Naive thymus-derived CD4-positive, alpha-beta T cell (primary cell): ENCODE measurements at regions not wholly inside any gene's neighbourhood (a gene's known extent, or its start where the extent isn't known, plus 50 kb on each side); places are given as distances from the start of the nearest gene placed in this dataset.
A peak's percentile ranks its signal among the peaks of the same experiment; 100 is the strongest.

ENCODE experiments used
- ATAC-seq: fragments of 150-1000 bp; cut with Tn5 transposase; 2 replicates; pipeline ENCODE4 v1.10.0; 2021; ENCODE audit warnings: mild to moderate bottlenecking, moderate library complexity
- CTCF ChIA-PET: fragments of 350-600 bp; sonication (Branson Sonifier 250); formaldehyde crosslinking; loops from one replicate; lab custom pipeline; 2021; ENCODE audit warnings: antibody characterized with exemption; lab: Charles Lee
- POLR2A ChIA-PET: fragments of 350-600 bp; sonication (Branson Sonifier 250); formaldehyde crosslinking; loops from one replicate; lab custom pipeline; 2021; ENCODE audit warnings: antibody characterized with exemption, inconsistent platforms; lab: Charles Lee
- DNase-seq, 9 donors: peaks; one replicate each; pipeline versions ENCODE4 v3.0.0 to v3.0.0-alpha.2; 2020 to 2022; ENCODE audit warnings: mixed read lengths in 1 of 9
- H3K27ac ChIP-seq: one replicate; pipeline ENCODE4 v1.7.0; 2013; ENCODE audit warnings: mild to moderate bottlenecking, low read depth, low read length, moderate library complexity
- H3K27me3 ChIP-seq, 2 donors: one replicate each; pipeline ENCODE4 v1.7.0; 2013; ENCODE audit warnings: low read length in 2 of 2, mild to moderate bottlenecking in 2 of 2, moderate library complexity in 2 of 2; ENCODE audit not compliant: control insufficient read depth in 2 of 2, insufficient read depth in 2 of 2
- H3K36me3 ChIP-seq, 3 experiments: 1 replicate in 2 of 3; 2 replicates in 1 of 3; pipeline ENCODE4 v1.7.0; 2013; ENCODE audit warnings: low read length in 3 of 3, mild to moderate bottlenecking in 3 of 3, moderate library complexity in 1 of 3; ENCODE audit not compliant: insufficient read depth in 3 of 3, control insufficient read depth in 2 of 3
- H3K4me1 ChIP-seq, 2 donors: one replicate each; pipeline ENCODE4 v1.7.0; 2013; ENCODE audit warnings: low read length in 2 of 2, mild to moderate bottlenecking in 2 of 2, moderate library complexity in 1 of 2; ENCODE audit not compliant: control insufficient read depth in 2 of 2, insufficient read depth in 2 of 2
- H3K4me3 ChIP-seq: 2 replicates; pipeline ENCODE4 v1.7.0; 2013; ENCODE audit warnings: mild to moderate bottlenecking, low read length
- H3K9me3 ChIP-seq, 3 experiments: 1 replicate in 2 of 3; 2 replicates in 1 of 3; pipeline ENCODE4 v1.7.0; 2013; ENCODE audit warnings: low read length in 3 of 3; ENCODE audit not compliant: control insufficient read depth in 2 of 3
- H3K27ac Mint-ChIP-seq, 9 donors: one replicate each; pipeline ENCODE4 v1.8.0; 2020 to 2022; ENCODE audit warnings: mixed read lengths in 9 of 9, mild to moderate bottlenecking in 8 of 9, moderate library complexity in 5 of 9, inconsistent platforms in 2 of 9
- H3K27me3 Mint-ChIP-seq, 5 donors: one replicate each; pipeline ENCODE4 v1.8.0; 2021 to 2022; ENCODE audit warnings: mixed read lengths in 5 of 5, mild to moderate bottlenecking in 1 of 5
- H3K36me3 Mint-ChIP-seq, 5 donors: one replicate each; pipeline ENCODE4 v1.8.0; 2020 to 2022; ENCODE audit warnings: mixed read lengths in 5 of 5, mild to moderate bottlenecking in 3 of 5, inconsistent platforms in 1 of 5
- H3K4me1 Mint-ChIP-seq, 7 donors: one replicate each; pipeline ENCODE4 v1.8.0; 2020 to 2022; ENCODE audit warnings: mixed read lengths in 7 of 7, mild to moderate bottlenecking in 3 of 7, inconsistent platforms in 1 of 7
- H3K4me3 Mint-ChIP-seq, 10 donors: one replicate each; pipeline ENCODE4 v1.8.0; 2020 to 2022; ENCODE audit warnings: mild to moderate bottlenecking in 10 of 10, mixed read lengths in 10 of 10, moderate library complexity in 6 of 10, inconsistent platforms in 2 of 10
- H3K9me3 Mint-ChIP-seq, 11 donors: one replicate each; pipeline ENCODE4 v1.8.0; 2020 to 2022; ENCODE audit warnings: mixed read lengths in 11 of 11, mild to moderate bottlenecking in 4 of 11, inconsistent platforms in 1 of 11, moderate library complexity in 1 of 11
- intact Hi-C, 2 donors: fragments of 100-400 bp; cut with micrococcal nuclease; formaldehyde crosslinking; loops; one replicate each; pipeline ENCODE4 v1.15.1; 2023

DNA sequence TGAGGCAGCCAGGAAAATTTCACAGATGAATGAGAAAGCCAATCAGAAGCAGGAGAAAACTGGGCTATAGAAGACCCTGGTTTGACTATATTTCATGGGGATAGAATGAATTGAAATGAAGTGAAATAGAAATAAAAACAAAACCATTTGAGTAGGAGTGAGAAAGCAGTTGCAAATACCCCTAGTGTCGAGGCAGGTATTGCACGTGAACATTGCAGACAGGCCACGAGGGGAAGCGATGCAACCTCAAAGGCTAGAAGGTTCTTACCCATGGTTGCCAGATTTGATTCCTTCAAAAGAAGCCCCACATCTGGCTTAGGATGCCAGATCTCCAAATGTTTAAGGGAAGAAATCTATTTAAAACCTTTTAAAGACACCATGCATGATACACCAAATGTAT, 648.9 kb downstream of the VRK1 start:
- Histone ChIP-seq H3K9me3 (no peaks in the 10 kb centered on the region), H3K27me3 (no peaks in the 10 kb centered on the region), H3K4me1 (peaks cover 0 to 9% of the 10 kb centered on the region in 2 donors), H3K27ac (no peak overlapping the region), H3K4me3 (no peak overlapping the region), H3K36me3 (no peaks in the 10 kb centered on the region)
- H3K4me3 Mint-ChIP-seq = no peak overlapping the region
- ATAC-seq (no peak), DNase-seq (peak in 2 of 9 donors; percentile 12 to 22)
- H3K9me3 Mint-ChIP-seq = peaks cover 0 to 2% (median 0%) of the 10 kb centered on the region in 11 donors
- intact Hi-C loops = no loop called here
- ChIA-PET CTCF (no interaction called here), POLR2A (no interaction called here)
- H3K27me3 Mint-ChIP-seq = no peaks in the 10 kb centered on the region
- peaks cover 0 to 12% (median 0%) of the 10 kb centered on the region in 5 donors for H3K36me3 Mint-ChIP-seq
- peaks cover 10 to 32% (median 16%) of the 10 kb centered on the region in 7 donors for H3K4me1 Mint-ChIP-seq
- H3K27ac Mint-ChIP-seq = peak overlapping the region in 1 of 9 donors; percentile 23

DNA sequence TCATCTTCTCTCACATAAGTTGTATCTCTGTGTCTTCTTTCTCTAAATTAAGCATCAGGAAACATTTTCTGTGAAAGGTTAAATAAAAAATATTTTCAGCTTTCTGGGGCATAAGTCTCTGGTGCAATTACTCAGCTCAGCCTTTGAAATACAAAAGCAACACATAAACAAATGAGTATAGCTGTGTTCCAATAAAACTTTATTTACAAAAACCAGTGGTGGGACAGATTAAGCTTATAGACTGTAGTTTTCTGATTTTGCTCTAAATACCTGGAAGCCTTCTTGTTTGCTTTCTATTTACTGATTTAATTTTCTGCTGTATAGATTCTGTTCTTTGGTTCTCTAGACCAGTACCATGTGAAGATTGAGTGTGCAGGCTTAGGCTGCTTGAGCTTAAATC, 655.1 kb downstream of the VRK1 start:
- Histone ChIP-seq H3K9me3 (no peaks in the 10 kb centered on the region), H3K27me3 (no peaks in the 10 kb centered on the region), H3K27ac (no peak overlapping the region), H3K36me3 (no peaks in the 10 kb centered on the region), H3K4me3 (no peak overlapping the region), H3K4me1 (peaks cover 10 to 20% of the 10 kb centered on the region in 2 donors)
- no peaks in the 10 kb centered on the region for H3K9me3 Mint-ChIP-seq
- DNase-seq = no peak
- H3K27ac Mint-ChIP-seq = no peak overlapping the region
- intact Hi-C loops = loop anchor here in 1 of 2 donors (10.0 kb wide), 1 partner anchor 332 kb away; no protein-coding TSS in a partner anchor
- peaks cover 0 to 10% (median 0%) of the 10 kb centered on the region in 5 donors for H3K36me3 Mint-ChIP-seq
- no peak overlapping the region for H3K4me3 Mint-ChIP-seq
- CTCF ChIA-PET = interaction anchor here (0.6 kb wide), 1 partner anchor 1823 kb away, joined by 3 read pairs; no protein-coding TSS in a partner anchor
- peaks cover 5 to 32% (median 9%) of the 10 kb centered on the region in 7 donors for H3K4me1 Mint-ChIP-seq
- ATAC-seq = no peak
- POLR2A ChIA-PET = interaction anchor here (0.6 to 0.7 kb wide), 2 partner anchors 9 to 217 kb away, joined by 4 to 5 read pairs; no protein-coding TSS in a partner anchor
- no peaks in the 10 kb centered on the region for H3K27me3 Mint-ChIP-seq

GRCh38 chr14:97453991-97454390, 656.8 kb downstream of the VRK1 start:
- ChIA-PET POLR2A (no interaction called here), CTCF (no interaction called here)
- intact Hi-C loops = loop anchor here in 1 of 2 donors (10.0 kb wide), 1 partner anchor 331 kb away; no protein-coding TSS in a partner anchor

GRCh38 chr14:97456462-97456861, 659.3 kb downstream of the VRK1 start:
- H3K4me1 Mint-ChIP-seq = peaks cover 24 to 56% (median 42%) of the 10 kb centered on the region in 7 donors
- intact Hi-C loops = loop anchor here (5.0 to 10.0 kb wide), 10 partner anchors 146 to 1736 kb away; partner anchors contain the start of gene VRK1 (in 1 of the 2)
- H3K4me3 Mint-ChIP-seq = peak overlapping the region in 1 of 10 donors; percentile 76
- H3K27ac Mint-ChIP-seq = peak overlapping the region in 6 of 9 donors; percentile 64 to 99 (median 98)
- no peaks in the 10 kb centered on the region for H3K27me3 Mint-ChIP-seq
- DNase-seq (no peak), ATAC-seq (no peak)
- peaks cover 0 to 27% (median 10%) of the 10 kb centered on the region in 5 donors for H3K36me3 Mint-ChIP-seq
- CTCF ChIA-PET = no interaction called here
- no peak overlapping the region for H3K27ac ChIP-seq
- no peaks in the 10 kb centered on the region for H3K36me3 ChIP-seq
- H3K9me3 Mint-ChIP-seq = peaks cover 0 to 5% (median 2%) of the 10 kb centered on the region in 11 donors
- POLR2A ChIA-PET = interaction anchor here (0.8 to 1.0 kb wide), 3 partner anchors 10 to 144 kb away, joined by 5 to 6 read pairs (median 5); no protein-coding TSS in a partner anchor
- H3K27me3 ChIP-seq = no peaks in the 10 kb centered on the region
- H3K4me1 ChIP-seq = peaks cover 30 to 45% of the 10 kb centered on the region in 2 donors
- H3K9me3 ChIP-seq = no peaks in the 10 kb centered on the region
- H3K4me3 ChIP-seq = no peak overlapping the region

More at GRCh38 chr14:97453991-97454390, 656.8 kb downstream of the VRK1 start:
- H3K36me3 Mint-ChIP-seq = peaks cover 0 to 12% (median 0%) of the 10 kb centered on the region in 5 donors
- no peaks in the 10 kb centered on the region for H3K9me3 Mint-ChIP-seq
- no peak overlapping the region for H3K27ac Mint-ChIP-seq
- Histone ChIP-seq H3K4me3 (no peak overlapping the region), H3K27me3 (no peaks in the 10 kb centered on the region), H3K4me1 (peaks cover 22 to 32% of the 10 kb centered on the region in 2 donors), H3K27ac (no peak overlapping the region), H3K36me3 (no peaks in the 10 kb centered on the region), H3K9me3 (no peaks in the 10 kb centered on the region)
- no peak for ATAC-seq
- peaks cover 17 to 44% (median 24%) of the 10 kb centered on the region in 7 donors for H3K4me1 Mint-ChIP-seq
- no peak overlapping the region for H3K4me3 Mint-ChIP-seq
- DNase-seq = no peak
- H3K27me3 Mint-ChIP-seq = no peaks in the 10 kb centered on the region

DNA sequence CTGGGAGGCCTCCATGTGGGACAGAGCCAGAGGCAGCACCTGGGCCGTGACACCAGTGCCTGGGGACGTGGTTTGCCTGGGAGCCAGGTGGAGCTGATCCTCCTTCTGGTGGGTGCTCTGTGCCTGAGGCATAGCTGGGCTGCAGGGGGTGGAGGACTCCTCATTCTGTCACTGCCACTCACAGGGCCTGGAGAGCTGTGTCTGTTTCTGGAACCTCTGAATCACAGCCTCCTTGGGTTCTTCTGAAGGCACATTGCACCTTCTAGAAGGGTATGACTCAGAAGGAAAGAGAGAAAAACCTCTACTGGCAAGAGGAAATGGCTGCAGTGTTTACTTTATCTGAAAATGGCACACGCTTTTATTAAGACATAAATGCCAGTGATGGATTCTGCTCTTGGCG, 659.8 kb downstream of the VRK1 start:
- peaks cover 28 to 61% (median 47%) of the 10 kb centered on the region in 7 donors for H3K4me1 Mint-ChIP-seq
- H3K27ac Mint-ChIP-seq = peak overlapping the region; percentile 72 to 99 (median 98)

GRCh38 chr14:97457575-97458085, 660.4 kb downstream of the VRK1 start:
- Mint-ChIP-seq H3K9me3 (peaks cover 0 to 16% (median 8%) of the 10 kb centered on the region in 11 donors), H3K4me1 (peaks cover 28 to 66% (median 50%) of the 10 kb centered on the region in 7 donors), H3K27me3 (no peaks in the 10 kb centered on the region), H3K36me3 (peaks cover 4 to 38% (median 21%) of the 10 kb centered on the region in 5 donors), H3K27ac (peak overlapping the region; percentile 96 to 99 (median 98)), H3K4me3 (peak overlapping the region; percentile 69 to 99 (median 92))
- DNase-seq = no peak
- peak overlapping the region; percentile 79 for H3K27ac ChIP-seq
- intact Hi-C loops = loop anchor here (1.0 to 10.0 kb wide), 16 partner anchors 15 to 1815 kb away; partner anchors contain the start of genes BCL11B (in 1 of the 2) and VRK1 (in 1 of the 2)
- H3K9me3 ChIP-seq = peaks cover 0 to 10% (median 0%) of the 10 kb centered on the region in 3 experiments
- ChIA-PET POLR2A (interaction anchor here (3.0 kb wide), 1 partner anchor 520 kb away, joined by 11 read pairs; no protein-coding TSS in a partner anchor), CTCF (no interaction called here)
- peaks cover 30 to 45% of the 10 kb centered on the region in 2 donors for H3K4me1 ChIP-seq
- ATAC-seq = no peak
- H3K36me3 ChIP-seq = peaks cover 0 to 11% (median under 1%) of the 10 kb centered on the region in 3 experiments
- H3K27me3 ChIP-seq = no peaks in the 10 kb centered on the region
- H3K4me3 ChIP-seq = no peak overlapping the region

More for the DNA sequence above, 659.8 kb downstream of the VRK1 start:
- H3K36me3 ChIP-seq = peaks cover 0 to 4% (median 0%) of the 10 kb centered on the region in 3 experiments
- POLR2A ChIA-PET = interaction anchor here (1.0 kb wide), 1 partner anchor 144 kb away, joined by 5 read pairs; no protein-coding TSS in a partner anchor
- no peaks in the 10 kb centered on the region for H3K27me3 ChIP-seq
- H3K27me3 Mint-ChIP-seq = no peaks in the 10 kb centered on the region
- no peak overlapping the region for H3K27ac ChIP-seq
- intact Hi-C loops = loop anchor here (5.0 to 10.0 kb wide), 10 partner anchors 145 to 1735 kb away; partner anchors contain the start of gene VRK1 (in 1 of the 2)
- ATAC-seq (no peak), DNase-seq (peak in 1 of 9 donors; percentile 67)
- H3K9me3 Mint-ChIP-seq = peaks cover 0 to 10% (median 5%) of the 10 kb centered on the region in 11 donors
- peaks cover 0 to 32% (median 15%) of the 10 kb centered on the region in 5 donors for H3K36me3 Mint-ChIP-seq
- H3K9me3 ChIP-seq = peaks cover 0 to 4% (median 0%) of the 10 kb centered on the region in 3 experiments
- CTCF ChIA-PET = no interaction called here
- H3K4me3 ChIP-seq = no peak overlapping the region
- H3K4me3 Mint-ChIP-seq = peak overlapping the region in 8 of 10 donors; percentile 59 to 99 (median 89)
- H3K4me1 ChIP-seq = peaks cover 30 to 45% of the 10 kb centered on the region in 2 donors
